GM23338 (cell line): ENCODE measurements at regions not wholly inside any gene's neighbourhood (a gene's known extent, or its start where the extent isn't known, plus 50 kb on each side); places are given as distances from the start of the nearest gene placed in this dataset.
"Not testable (repeated sequence)": the region's sequence is repeated elsewhere in the genome, so short reads cannot be mapped to it uniquely, and the experiment has no call there.

Experiments
- ATAC-seq: fragments of 200-7000 bp; cut with Tn5 transposase; 3 replicates; pipeline ENCODE4 v1.9.1; 2020
- DNase-seq: peaks from one replicate; pipeline ENCODE4 v3.0.0-alpha.2; 2015; ENCODE audit warnings: low spot score
- H2AFZ ChIP-seq: fragments of 200-600 bp; sonication (generic); 2 replicates; pipeline ENCODE4 v1.8.0; 2016; ENCODE audit warnings: antibody characterized with exemption, mild to moderate bottlenecking, moderate library complexity
- H3F3A ChIP-seq: fragments of 200-600 bp; sonication (generic); replicated peaks from 2 replicates; pipeline ENCODE4 v1.8.0; 2017; ENCODE audit warnings: antibody characterized with exemption, mixed run types, low read depth
- H3K27ac ChIP-seq: fragments of 200-600 bp; sonication (generic); 2 replicates; pipeline ENCODE4 v1.6.1; 2016; ENCODE audit warnings: low read depth
- H3K27me3 ChIP-seq: fragments of 200-600 bp; sonication (generic); 2 replicates; pipeline ENCODE4 v1.8.0; 2016; ENCODE audit warnings: mild to moderate bottlenecking, mixed run types, moderate library complexity; ENCODE audit not compliant: insufficient read depth
- H3K36me3 ChIP-seq: fragments of 200-600 bp; sonication (generic); 2 replicates; pipeline ENCODE4 v1.8.0; 2016; ENCODE audit warnings: mild to moderate bottlenecking; ENCODE audit not compliant: insufficient read depth
- H3K4me1 ChIP-seq: fragments of 200-600 bp; sonication (generic); 2 replicates; pipeline ENCODE4 v1.8.0; 2016; ENCODE audit warnings: mild to moderate bottlenecking, moderate library complexity; ENCODE audit not compliant: insufficient read depth
- H3K4me2 ChIP-seq: fragments of 200-600 bp; sonication (generic); 2 replicates; pipeline ENCODE4 v1.7.1; 2017; ENCODE audit warnings: mixed run types
- H3K4me3 ChIP-seq: fragments of 200-600 bp; sonication (generic); 2 replicates; pipeline ENCODE4 v1.6.1; 2016; ENCODE audit warnings: mixed run types
- H3K79me2 ChIP-seq: fragments of 200-600 bp; sonication (generic); replicated peaks from 2 replicates; pipeline ENCODE4 v1.8.0; 2017; ENCODE audit warnings: mild to moderate bottlenecking; ENCODE audit not compliant: insufficient read depth
- H3K9me2 ChIP-seq: fragments of 200-600 bp; sonication (generic); 2 replicates; pipeline ENCODE4 v1.8.0; 2017; ENCODE audit not compliant: insufficient read depth
- H4K20me1 ChIP-seq: fragments of 200-600 bp; sonication (generic); replicated peaks from 2 replicates; pipeline ENCODE4 v1.8.0; 2017; ENCODE audit warnings: mild to moderate bottlenecking; ENCODE audit not compliant: insufficient read depth
- H3K27ac Mint-ChIP-seq: 2 replicates; pipeline ENCODE4 v1.8.0; 2020; ENCODE audit warnings: inconsistent platforms, mild to moderate bottlenecking, moderate library complexity, mixed read lengths
- H3K27me3 Mint-ChIP-seq: 3 replicates; pipeline ENCODE4 v1.8.0; 2022; ENCODE audit warnings: low read depth, mild to moderate bottlenecking, moderate library complexity, mixed read lengths, inconsistent platforms; ENCODE audit not compliant: insufficient read depth, poor library complexity
- H3K36me3 Mint-ChIP-seq: 3 replicates; pipeline ENCODE4 v1.8.0; 2021; ENCODE audit warnings: low read depth, mild to moderate bottlenecking, inconsistent platforms, moderate library complexity, mixed read lengths
- H3K4me1 Mint-ChIP-seq: 3 replicates; pipeline ENCODE4 v1.8.0; 2020; ENCODE audit warnings: mild to moderate bottlenecking, inconsistent platforms, mixed read lengths
- H3K4me3 Mint-ChIP-seq: 3 replicates; pipeline ENCODE4 v1.8.0; 2021; ENCODE audit warnings: moderate library complexity, mild to moderate bottlenecking, inconsistent platforms, mixed read lengths
- H3K9me3 Mint-ChIP-seq: 3 replicates; pipeline ENCODE4 v1.8.0; 2020; ENCODE audit warnings: moderate library complexity, mild to moderate bottlenecking, inconsistent platforms, mixed read lengths
- JUNB ChIP-seq: IDR thresholded peaks from one replicate; pipeline ENCODE4 v1.6.1; 2016; ENCODE audit warnings: antibody characterized with exemption; ENCODE audit not compliant: unreplicated experiment
- POLR2AphosphoS5 ChIP-seq: IDR thresholded peaks from 2 replicates; pipeline ENCODE4 v1.6.1; 2016; ENCODE audit warnings: antibody characterized with exemption, low read depth
- ZNF331 ChIP-seq: fragments of 250-450 bp; sonication (Bioruptor Pico); IDR thresholded peaks from 2 replicates; pipeline ENCODE4 v1.5.0; 2020; ENCODE audit warnings: low read depth, mild to moderate bottlenecking, moderate library complexity
- ZNF462 ChIP-seq: fragments of 250-450 bp; sonication (Bioruptor Pico); IDR thresholded peaks from 2 replicates; pipeline ENCODE4 v1.5.0; 2020; ENCODE audit warnings: mild to moderate bottlenecking, moderate library complexity
- TF ChIP-seq, protein P1 (sequence below), 2 experiments: fragments of 200-600 bp in 1 of 2; sonication (generic) in 1 of 2; conservative IDR thresholded peaks; 2 replicates each; pipeline versions ENCODE4 v1.5.1 to v1.6.1; 2016 to 2017; ENCODE audit warnings: antibody characterized with exemption in 2 of 2, low read depth in 2 of 2, mild to moderate bottlenecking in 2 of 2, moderate library complexity in 1 of 2

DNA sequence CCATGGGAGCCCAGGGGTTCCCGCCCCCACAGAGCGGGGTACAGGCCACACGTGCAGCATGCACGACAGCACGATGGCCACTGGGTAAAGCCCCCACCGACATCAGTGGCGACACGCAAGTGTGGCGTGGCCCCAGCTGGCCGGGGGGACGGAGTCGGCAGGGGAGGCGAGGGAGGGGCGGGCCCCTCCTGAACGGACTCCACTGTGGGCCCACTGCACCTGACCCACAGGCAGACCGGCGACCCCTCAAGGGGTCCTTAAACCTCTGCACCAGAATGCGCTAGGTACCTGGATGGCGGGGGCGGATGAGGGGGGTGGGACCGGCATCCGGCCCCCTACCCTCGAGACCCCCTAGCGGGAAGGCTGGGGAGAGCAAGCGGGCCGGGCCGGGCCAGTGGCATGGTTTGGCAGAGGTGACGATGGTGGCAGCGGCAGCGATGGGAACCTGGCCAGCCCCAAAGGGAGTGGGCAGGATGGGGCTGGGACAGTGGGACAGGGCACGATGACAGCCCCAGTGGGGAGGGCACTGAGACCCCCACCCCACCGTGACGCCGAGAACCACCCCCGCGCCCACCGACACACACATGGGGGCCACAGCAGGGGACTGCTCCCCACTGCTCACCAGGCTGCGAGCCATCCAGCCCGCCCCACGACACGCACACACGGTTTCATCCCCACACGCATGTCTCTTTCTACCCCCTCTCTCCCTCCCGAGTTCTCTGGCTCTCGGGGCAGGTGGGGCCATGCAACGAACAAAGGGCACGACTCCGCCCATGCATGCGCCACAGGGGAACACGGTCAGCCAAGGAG is 91.9 kb upstream of the ANKRD30BL start (continued):
- TF ChIP-seq ZNF462 (CRISPR knock-in tag) (no peak), ZNF331 (CRISPR knock-in tag) (no peak), JUNB (no peak), POLR2AphosphoS5 (no peak)
- TF ChIP-seq, protein P1, sequence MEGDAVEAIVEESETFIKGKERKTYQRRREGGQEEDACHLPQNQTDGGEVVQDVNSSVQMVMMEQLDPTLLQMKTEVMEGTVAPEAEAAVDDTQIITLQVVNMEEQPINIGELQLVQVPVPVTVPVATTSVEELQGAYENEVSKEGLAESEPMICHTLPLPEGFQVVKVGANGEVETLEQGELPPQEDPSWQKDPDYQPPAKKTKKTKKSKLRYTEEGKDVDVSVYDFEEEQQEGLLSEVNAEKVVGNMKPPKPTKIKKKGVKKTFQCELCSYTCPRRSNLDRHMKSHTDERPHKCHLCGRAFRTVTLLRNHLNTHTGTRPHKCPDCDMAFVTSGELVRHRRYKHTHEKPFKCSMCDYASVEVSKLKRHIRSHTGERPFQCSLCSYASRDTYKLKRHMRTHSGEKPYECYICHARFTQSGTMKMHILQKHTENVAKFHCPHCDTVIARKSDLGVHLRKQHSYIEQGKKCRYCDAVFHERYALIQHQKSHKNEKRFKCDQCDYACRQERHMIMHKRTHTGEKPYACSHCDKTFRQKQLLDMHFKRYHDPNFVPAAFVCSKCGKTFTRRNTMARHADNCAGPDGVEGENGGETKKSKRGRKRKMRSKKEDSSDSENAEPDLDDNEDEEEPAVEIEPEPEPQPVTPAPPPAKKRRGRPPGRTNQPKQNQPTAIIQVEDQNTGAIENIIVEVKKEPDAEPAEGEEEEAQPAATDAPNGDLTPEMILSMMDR (conservative IDR thresholded peaks at IDR 0.05; ENCODE audit: low read depth in 2 of 2) = no peak

DNA sequence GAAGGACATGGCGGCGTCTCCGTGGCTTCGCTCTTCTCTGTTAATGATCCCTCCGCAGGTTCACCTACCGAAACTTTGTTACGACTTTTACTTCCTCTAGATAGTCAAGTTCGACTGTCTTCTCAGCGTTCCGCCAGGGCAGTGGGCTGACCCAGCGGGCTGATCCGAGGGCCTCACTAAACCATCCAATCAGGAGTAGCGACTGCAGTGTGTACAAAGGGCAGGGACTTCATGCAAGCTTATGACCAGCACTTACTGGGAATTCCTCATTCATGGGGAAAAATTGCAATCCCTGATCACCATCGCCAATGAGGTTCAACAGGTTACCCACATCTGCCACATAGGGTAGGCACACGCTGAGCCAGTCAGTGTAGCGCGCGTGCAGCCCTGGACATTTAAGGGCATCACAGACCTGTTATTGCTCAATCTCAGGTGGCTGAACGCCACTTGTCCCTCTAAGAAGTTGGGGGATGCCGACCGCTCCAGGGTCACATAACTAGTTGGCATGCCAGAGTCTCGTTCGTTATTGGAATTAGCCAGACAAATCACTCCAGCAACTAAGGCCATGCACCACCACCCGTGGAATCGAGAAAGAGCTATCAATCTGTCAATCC is 92.7 kb upstream of the ANKRD30BL start:
- not testable (repeated sequence) for H3K4me3 Mint-ChIP-seq

More for the DNA sequence above, 92.7 kb upstream of the ANKRD30BL start:
- H3F3A ChIP-seq, H3K4me1 Mint-ChIP-seq, H3K4me1 ChIP-seq, H3K36me3 ChIP-seq, H2AFZ ChIP-seq, DNase-seq, H3K4me2 ChIP-seq, H3K27ac Mint-ChIP-seq, H3K4me3 ChIP-seq, H3K27ac ChIP-seq, H4K20me1 ChIP-seq, ATAC-seq, H3K9me2 ChIP-seq, H3K79me2 ChIP-seq: not testable (repeated sequence)
- H3K27me3 Mint-ChIP-seq = peaks cover 24% of the 10 kb centered on the region
- peaks cover 38% of the 10 kb centered on the region for H3K27me3 ChIP-seq
- H3K36me3 Mint-ChIP-seq = peaks cover 41% of the 10 kb centered on the region
- peaks cover 54% of the 10 kb centered on the region for H3K9me3 Mint-ChIP-seq
